Esophagus muscularis mucosa (tissue), 3 donors: ENCODE measurements at regions not wholly inside any gene's neighbourhood (a gene's known extent, or its start where the extent isn't known, plus 50 kb on each side); places are given as distances from the start of the nearest gene placed in this dataset.

Experiments used
- POLR2AphosphoS5 ChIP-seq, 2 donors: sonication (generic); formaldehyde crosslinking; IDR thresholded peaks; one replicate each; pipeline ENCODE4 v1.6.1; 2017; ENCODE audit warnings: antibody characterized with exemption in 2 of 2
- TF ChIP-seq, protein P1 (sequence below), 3 experiments: fragments of 200-600 bp in 2 of 3; fragments of 450-650 bp in 1 of 3; sonication (generic) in 2 of 3; IDR thresholded peaks; one replicate each; pipeline ENCODE4 v1.5.1; 2017 to 2019; ENCODE audit warnings: antibody characterized with exemption in 3 of 3, mild to moderate bottlenecking in 2 of 3, moderate library complexity in 1 of 3

DNA sequence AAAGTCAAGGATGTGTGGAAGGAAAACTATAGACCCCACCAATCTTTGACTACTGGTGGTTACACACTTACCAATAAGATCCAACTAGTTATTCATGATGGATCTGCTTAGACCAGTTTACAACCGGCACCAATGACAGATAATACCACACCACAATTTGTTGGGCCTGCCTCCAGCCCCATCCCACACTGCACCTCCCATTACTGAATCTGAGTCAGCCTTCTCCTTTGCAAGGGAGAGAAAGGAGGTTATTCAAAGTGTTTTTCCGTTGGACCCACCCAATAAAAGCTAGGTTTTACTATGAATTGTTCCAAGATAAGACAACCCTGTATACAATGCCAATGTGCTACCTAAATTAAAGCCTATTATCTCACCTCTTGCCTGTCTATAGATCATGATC, 453.5 kb downstream of the MTRR start:
- TF ChIP-seq, protein P1, sequence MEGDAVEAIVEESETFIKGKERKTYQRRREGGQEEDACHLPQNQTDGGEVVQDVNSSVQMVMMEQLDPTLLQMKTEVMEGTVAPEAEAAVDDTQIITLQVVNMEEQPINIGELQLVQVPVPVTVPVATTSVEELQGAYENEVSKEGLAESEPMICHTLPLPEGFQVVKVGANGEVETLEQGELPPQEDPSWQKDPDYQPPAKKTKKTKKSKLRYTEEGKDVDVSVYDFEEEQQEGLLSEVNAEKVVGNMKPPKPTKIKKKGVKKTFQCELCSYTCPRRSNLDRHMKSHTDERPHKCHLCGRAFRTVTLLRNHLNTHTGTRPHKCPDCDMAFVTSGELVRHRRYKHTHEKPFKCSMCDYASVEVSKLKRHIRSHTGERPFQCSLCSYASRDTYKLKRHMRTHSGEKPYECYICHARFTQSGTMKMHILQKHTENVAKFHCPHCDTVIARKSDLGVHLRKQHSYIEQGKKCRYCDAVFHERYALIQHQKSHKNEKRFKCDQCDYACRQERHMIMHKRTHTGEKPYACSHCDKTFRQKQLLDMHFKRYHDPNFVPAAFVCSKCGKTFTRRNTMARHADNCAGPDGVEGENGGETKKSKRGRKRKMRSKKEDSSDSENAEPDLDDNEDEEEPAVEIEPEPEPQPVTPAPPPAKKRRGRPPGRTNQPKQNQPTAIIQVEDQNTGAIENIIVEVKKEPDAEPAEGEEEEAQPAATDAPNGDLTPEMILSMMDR (IDR thresholded peaks at IDR 0.05): no peak
- TF ChIP-seq POLR2AphosphoS5 (IDR thresholded peaks at IDR 0.05): no peak
